ENCODE measurements at regions not wholly inside any gene's neighbourhood (a gene's known extent, or its start where the extent isn't known, plus 50 kb on each side); places are given as distances from the start of the nearest gene placed in this dataset.
"Not testable (repeated sequence)": the region's sequence is repeated elsewhere in the genome, so short reads cannot be mapped to it uniquely, and the experiment has no call there.

DNA sequence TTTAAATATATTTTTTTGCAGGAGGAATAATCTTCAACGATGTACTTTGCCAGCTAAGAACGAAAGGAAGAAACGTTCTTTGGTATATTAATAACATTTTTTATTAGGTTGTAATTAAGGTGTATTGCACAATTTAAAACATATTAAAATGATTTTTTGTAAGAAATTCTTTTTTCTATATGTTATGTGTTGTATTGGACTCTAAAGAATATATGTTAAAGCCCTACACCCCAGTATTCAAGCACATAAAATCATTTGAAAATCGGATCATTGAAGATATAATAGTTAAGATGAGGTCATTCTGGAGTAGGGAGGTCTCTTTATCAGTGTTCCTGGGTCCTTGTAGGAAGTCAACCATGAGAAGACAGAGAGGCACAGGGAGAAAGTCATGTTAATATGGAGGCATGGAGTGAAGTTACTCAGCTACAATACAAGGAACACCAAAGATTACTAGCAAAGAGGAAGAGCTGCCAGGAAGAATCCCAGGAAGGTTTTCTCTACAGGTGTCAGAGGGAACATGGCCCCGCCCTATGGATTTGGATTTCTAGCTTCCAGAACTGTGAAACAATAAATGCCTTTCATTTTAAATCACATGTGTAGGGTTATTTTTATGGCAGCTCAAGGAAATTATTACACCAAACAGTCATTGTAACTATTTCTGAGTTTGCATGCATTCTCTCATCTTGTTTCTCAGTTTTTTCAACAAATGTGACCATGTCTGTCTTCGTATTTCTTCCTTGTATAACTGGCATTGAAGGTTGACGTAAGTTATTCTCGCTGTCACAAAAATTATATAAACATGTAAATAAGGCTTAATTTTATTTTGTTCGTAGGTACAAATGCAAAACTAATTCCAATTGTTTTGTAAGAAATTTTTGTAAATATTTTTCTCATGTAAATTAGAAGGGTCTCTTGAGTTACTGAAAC is 75.4 kb upstream of the VPREB1 start:
- DNase-seq (ENCODE audit: low spot score): no peak

- no peak for DNase-seq (ENCODE audit: low spot score)
These were observed 76.2 kb upstream of the VPREB1 start for GRCh38 chr22:22168190-22168940.

- no peak for DNase-seq (ENCODE audit: low spot score)
These were observed 76.8 kb upstream of the VPREB1 start for GRCh38 chr22:22167791-22168189.

DNA sequence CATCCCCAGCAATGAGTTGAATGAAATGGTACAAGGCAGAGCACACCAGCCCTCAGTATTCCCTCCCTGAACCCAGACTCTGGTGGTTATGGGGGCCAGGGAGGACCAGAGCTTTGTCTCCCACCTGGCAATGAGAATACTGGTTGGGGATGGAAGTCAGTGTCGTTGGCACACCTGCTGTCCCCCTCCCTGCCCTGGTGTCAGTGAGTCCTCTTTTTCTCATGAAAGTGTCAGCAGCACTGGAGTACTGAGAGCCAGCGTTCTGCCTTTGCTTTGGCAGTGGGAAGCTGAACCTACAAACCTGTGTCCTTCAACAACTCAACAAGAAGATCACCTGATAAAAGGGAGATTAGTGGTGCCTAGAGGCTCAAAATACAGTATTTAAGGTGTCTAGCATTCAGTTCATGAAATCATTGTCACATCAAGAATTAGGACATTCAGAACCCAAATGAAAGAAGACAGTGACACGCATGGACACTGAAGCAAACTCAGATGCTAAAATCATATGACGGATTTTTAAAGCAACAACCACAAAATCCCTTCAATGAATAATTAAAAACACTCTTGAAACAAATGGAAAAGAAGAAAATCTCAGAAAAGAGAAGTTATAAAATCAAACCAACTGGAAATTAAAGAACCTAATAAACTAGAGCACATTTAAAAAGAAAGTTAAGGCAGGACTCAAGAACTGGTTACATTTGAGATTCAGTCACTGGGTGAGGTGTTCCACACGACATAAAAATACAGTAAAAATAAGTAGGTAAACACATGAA is 77.5 kb upstream of the VPREB1 start:
- no peak for DNase-seq (ENCODE audit: low spot score)

GRCh38 chr22:22165936-22166710 is 78.5 kb upstream of the VPREB1 start:
- DNase-seq (ENCODE audit: low spot score): no peak

DNA sequence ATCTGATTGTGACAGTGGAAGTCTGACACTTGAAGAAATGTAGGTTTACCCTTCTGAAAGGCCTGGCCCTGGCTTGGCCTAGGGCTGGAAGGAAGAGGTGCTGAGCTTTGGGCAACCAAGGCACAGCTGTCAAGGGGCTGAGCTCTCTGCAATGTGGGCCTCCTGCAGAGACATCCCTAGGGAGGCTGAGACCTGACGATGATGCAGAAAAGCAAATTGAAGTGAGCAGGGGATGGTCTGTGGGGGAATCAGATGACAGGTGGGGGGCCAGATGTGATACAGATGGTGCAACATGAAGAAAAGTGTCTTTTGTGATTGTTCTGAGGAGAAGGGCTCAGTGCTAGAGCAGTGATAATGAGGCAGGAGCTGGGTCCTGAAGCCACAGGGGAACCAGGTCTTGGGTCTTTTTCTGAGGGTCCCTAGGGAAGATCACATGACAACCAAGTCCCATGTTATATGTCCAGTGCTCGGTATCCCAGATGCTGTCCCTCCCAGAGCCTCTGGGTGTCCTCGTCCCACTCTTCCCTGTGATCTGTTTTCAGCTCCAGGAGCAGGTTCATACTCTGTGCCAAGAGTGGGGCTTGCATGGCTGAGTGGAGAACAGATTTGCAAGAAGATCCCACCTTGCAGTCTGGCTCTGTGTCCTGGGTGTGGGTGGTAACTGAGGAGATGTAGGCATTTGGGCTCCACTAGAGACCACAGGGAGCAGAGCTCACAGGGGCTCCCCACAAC is 79.9 kb upstream of the VPREB1 start:
- DNase-seq (ENCODE audit: low spot score): no peak

DNA sequence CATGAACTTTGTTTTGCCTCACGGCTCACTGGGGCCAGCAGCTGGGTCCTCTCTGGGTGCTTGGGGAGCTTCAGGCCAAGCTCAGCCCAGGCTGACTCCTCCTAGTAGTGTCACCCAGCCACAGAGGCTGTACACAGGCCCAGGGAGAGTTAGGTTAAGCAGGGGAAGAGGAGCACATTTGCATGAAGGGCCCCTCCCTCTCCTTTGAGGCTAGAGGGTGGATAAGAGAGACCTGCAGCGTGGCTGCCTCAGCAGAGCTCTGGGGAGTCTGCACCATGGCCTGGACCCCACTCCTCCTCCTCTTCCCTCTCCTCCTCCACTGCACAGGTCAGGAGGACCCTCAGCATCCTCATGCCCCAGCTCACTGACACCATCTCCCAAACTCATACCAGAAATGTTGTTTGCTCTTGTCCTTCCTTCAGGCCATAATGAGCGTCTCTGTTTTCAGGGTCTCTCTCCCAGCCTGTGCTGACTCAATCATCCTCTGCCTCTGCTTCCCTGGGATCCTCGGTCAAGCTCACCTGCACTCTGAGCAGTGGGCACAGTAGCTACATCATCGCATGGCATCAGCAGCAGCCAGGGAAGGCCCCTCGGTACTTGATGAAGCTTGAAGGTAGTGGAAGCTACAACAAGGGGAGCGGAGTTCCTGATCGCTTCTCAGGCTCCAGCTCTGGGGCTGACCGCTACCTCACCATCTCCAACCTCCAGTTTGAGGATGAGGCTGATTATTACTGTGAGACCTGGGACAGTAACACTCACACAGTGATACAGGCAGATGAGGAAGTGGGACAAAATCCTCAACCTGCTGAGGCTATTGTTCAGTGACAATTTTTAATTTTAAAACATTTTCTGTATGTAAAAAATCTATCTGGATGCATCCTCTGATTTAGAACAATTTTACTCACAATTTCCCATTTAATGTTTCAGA is 82.4 kb upstream of the VPREB1 start:
- DNase-seq (ENCODE audit: low spot score): no peak

DNA sequence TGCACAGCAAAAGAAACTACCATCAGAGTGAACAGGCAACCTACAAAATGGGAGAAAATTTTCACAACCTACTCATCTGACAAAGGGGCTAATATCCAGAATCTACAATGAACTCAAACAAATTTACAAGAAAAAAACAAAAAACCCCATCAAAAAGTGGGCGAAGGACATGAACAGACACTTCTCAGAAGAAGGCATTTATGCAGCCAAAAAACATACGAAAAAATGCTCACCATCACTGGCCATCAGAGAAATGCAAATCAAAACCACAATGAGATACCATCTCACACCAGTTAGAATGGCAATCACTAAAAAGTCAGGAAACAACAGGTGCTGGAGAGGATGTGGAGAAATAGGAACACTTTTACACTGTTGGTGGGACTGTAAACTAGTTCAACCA is 83.8 kb upstream of the VPREB1 start:
- DNase-seq (ENCODE audit: low spot score): not testable (repeated sequence)

DNA sequence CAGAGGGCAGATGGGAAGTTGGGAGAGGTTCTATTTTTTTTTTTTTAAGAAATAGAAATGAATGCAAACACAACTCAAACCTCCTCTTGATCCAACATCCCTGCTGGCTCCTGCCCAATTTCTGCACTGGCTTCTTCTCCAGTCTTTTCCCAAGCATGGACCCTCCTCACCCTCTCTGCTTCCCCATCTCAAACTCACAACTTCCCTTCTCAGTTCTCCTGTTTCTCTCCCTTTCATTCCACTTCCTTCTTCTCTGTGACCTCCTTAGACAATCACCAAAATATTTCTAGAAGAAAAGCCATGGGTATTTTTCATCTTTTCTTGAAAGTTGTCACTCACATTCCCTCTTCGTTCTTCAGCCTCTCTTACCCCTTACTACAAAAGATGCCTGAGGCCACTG is 85.2 kb upstream of the VPREB1 start:
- no peak for DNase-seq (ENCODE audit: low spot score)

- no peak for DNase-seq (ENCODE audit: low spot score)
These were observed 85.6 kb upstream of the VPREB1 start for GRCh38 chr22:22158965-22159364.

DNA sequence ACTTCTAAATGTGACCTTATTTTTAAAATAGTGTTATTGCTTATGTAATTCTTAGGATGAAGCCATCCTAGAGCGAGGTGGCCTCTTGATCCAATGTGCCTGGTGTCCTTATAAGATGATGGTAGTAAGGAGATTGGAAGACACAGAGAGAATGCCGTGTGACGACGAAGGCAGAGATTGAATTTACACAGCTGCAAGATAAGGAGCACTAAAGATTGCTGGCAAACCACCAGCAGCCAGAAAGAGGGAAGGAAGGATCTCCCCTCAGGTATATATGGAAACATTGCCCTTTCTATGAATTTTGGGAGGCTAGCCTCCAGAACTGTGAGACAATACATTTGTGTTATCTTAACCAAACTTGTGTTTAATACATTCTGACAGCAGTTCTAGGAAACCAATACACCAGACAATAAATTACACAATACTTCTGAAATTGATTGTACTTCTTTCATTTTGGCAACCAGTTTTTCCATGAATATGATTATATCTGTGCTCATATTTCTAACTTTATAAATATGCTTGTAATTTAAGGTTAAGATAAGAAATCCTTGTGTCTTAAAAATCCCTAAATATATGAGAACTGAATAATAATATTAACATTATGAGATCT is 86.3 kb upstream of the VPREB1 start:
- DNase-seq (ENCODE audit: low spot score): no peak

DNA sequence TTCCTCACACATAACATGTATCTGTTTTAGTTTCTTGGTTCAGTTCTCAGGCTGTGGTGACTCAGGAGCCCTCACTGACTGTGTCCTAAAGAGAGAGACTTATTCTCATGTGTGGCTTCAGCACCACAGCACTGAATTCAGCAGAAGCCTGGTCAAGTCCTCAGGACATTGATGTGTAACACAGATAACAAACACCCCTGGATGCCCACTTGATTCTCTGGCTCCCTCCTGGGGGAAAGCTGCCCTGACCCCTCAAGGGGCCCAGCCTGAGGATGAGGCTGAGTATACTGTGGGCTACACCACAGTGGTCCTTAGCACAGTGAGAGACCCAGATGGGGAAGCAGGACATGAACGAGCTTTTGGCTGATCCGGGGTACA is 87.2 kb upstream of the VPREB1 start:
- no peak for DNase-seq (ENCODE audit: low spot score)

DNA sequence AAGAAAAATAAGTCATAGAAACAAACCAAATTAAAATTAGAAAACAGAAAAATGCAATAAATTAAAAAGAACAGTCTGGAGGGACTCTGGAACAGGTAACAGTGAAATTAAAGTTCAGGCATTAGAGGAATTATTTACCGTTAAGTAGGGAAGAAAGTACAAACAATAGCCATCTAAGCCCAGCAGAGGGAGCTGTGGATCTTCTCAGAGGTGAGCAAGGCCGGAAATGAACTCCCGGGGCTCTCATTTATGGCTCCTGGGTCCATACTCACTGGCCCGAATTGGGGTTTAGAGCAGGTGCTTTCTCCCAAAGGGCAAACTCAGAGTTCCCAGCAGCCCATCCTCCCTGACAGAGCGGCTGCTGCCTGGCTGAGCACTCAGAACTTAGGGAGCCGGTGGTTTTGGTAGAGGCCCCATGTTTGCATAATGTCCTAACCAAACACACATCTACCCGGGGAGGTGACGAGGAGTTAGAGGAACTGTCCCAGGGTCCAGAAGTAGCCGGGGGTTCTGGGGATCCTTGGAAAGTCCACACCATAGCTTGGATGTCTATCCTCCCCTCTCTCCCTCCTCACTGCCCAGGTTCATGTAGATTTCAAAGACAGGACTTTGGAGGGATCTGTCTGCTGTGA is 87.8 kb upstream of the VPREB1 start:
- peak; percentile 72 for DNase-seq (ENCODE audit: low spot score)

DNA sequence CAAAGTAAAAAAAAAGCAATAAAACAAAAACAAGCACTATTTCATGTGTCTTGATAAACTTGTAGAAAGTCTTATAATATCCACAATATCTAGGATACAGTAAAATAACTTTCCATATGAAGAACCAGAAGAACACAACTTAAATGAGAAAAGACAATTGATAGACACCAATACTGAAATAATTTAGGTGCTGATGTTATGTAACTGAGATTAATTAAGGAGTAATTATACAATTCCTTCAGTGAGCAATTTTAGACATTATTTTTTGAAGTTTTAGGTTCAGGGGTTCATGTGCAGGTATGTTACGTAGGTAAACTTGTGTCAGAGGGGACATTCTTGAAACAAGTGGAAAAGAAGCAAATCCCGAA is 88.3 kb upstream of the VPREB1 start:
- no peak for DNase-seq (ENCODE audit: low spot score)

DNA sequence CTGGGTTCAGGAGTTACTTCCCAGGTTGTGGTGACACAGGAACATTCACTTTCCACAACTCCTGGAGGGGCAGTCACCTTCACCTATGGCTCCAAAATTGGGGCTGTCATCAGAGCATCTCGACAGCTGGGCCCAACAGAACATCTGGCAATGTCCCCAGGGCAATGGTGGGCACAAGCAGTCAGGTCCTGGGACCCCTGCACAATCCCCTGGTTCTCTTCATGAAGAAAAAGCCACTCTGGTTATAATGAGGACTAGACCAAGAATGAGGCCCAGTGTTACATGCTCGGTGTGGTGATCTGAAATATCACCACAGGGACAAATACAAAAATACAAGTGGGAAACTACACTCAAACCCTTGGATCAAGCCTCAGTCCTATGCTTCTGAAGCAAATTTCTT is 89.0 kb upstream of the VPREB1 start:
- no peak for DNase-seq (ENCODE audit: low spot score)

GRCh38 chr22:22155146-22155545 is 89.4 kb upstream of the VPREB1 start:
- DNase-seq (ENCODE audit: low spot score): no peak

GRCh38 chr22:22154040-22154439 is 90.5 kb upstream of the VPREB1 start:
- no peak for DNase-seq (ENCODE audit: low spot score)

DNA sequence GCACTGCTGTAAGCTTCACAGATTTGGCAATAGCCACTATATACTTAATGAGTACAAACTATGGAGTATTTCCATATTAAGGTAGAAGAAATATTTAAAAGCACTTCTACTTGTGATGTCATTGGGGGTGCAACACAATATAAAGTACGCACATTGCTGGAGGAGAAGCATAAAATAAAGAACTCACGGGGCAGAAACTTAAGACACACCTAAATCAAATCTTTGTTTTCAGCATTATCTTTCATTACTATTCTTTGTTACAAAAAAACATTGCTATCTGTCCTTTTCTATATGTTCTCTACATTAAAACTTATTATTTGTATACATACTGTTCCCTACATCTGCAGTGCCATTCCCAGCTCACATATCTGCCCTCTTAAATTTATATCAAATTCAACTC is 93.3 kb upstream of the VPREB1 start:
- DNase-seq (ENCODE audit: low spot score): no peak

GRCh38 chr22:22150457-22150856 is 94.1 kb upstream of the VPREB1 start:
- no peak for DNase-seq (ENCODE audit: low spot score)
